Upper lobe of left lung (tissue), 4 donors: ENCODE measurements at regions not wholly inside any gene's neighbourhood (a gene's known extent, or its start where the extent isn't known, plus 50 kb on each side); places are given as distances from the start of the nearest gene placed in this dataset.

Experiments
- EP300 ChIP-seq, 4 donors: sonication (generic); formaldehyde crosslinking; IDR thresholded peaks; one replicate each; pipeline ENCODE4 v1.5.1; 2017; ENCODE audit warnings: antibody characterized with exemption in 4 of 4, control low read depth in 2 of 4
- POLR2A ChIP-seq, 4 donors: fragments of 450-650 bp; IDR thresholded peaks; one replicate each; pipeline ENCODE4 v1.5.1; 2016 to 2017; ENCODE audit warnings: antibody characterized with exemption in 4 of 4, mild to moderate bottlenecking in 2 of 4
- POLR2AphosphoS5 ChIP-seq, 2 donors: sonication (generic); formaldehyde crosslinking; IDR thresholded peaks; one replicate each; pipeline ENCODE4 v1.5.1; 2017; ENCODE audit warnings: antibody characterized with exemption in 2 of 2
- TF ChIP-seq, protein P1 (sequence below), 6 experiments: fragments of 450-650 bp in 4 of 6; fragments of 200-600 bp in 2 of 6; sonication (generic) in 2 of 6; IDR thresholded peaks; one replicate each; pipeline ENCODE4 v1.5.1; 2016 to 2019; ENCODE audit warnings: antibody characterized with exemption in 6 of 6

DNA sequence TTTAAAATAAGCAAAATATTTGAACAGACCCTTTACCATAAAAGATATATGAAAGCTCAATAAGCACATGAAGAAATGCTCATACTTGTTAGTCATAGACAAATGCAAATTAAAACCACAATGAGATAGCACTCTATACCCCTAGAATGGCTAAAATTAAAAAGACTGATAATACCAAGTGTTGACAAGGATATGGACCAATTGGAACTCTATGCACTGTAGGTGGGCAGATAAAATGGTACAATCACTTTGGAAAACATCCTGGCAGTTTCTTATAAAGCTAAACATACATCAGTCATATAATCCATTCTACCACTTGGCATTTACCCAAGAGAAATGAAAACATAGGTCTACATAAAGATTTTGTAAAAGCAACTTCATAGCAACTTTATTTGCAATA lies 293.0 kb upstream of the TLE3 start:
- TF ChIP-seq POLR2A (IDR thresholded peaks at IDR 0.05) (no peak), POLR2AphosphoS5 (IDR thresholded peaks at IDR 0.05) (no peak), EP300 (IDR thresholded peaks at IDR 0.05) (no peak)
- TF ChIP-seq, protein P1, sequence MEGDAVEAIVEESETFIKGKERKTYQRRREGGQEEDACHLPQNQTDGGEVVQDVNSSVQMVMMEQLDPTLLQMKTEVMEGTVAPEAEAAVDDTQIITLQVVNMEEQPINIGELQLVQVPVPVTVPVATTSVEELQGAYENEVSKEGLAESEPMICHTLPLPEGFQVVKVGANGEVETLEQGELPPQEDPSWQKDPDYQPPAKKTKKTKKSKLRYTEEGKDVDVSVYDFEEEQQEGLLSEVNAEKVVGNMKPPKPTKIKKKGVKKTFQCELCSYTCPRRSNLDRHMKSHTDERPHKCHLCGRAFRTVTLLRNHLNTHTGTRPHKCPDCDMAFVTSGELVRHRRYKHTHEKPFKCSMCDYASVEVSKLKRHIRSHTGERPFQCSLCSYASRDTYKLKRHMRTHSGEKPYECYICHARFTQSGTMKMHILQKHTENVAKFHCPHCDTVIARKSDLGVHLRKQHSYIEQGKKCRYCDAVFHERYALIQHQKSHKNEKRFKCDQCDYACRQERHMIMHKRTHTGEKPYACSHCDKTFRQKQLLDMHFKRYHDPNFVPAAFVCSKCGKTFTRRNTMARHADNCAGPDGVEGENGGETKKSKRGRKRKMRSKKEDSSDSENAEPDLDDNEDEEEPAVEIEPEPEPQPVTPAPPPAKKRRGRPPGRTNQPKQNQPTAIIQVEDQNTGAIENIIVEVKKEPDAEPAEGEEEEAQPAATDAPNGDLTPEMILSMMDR (IDR thresholded peaks at IDR 0.05) = no peak
